ENCODE measurements at regions not wholly inside any gene's neighbourhood (a gene's known extent, or its start where the extent isn't known, plus 50 kb on each side); places are given as distances from the start of the nearest gene placed in this dataset.

DNA sequence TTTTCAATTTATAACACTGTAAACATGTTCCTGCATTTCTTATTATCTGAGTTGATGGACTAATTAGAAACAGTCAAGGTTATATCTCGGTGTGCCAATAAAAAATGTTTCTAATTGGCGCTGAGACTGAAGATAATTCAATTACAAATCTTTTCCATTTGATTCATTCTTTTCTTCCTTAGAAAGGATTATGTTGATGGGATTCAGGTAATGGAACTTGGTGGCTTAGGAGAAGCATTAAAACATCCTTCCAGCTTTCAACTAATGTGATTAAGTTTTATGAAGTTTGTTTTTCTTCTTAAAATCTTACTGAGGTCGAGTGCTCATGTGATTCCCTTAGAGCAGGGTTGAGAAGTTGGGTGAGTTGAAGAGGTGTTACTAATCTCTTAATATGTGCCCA is 1015.3 kb downstream of the NR2F1-AS1 start:
- WGBS (ENCODE audit: insufficient coverage, insufficient replicate concordance, low lambda C conversion rate, missing lambda C conversion rate) = 9% methylated on average over 3 of the region's 3 CpGs
- SMC1A ChIA-PET (ENCODE audit: uncharacterized antibody, unreplicated experiment) = no interaction called here
- Histone ChIP-seq H3K27me3 (replicated peaks in 1 of 2; ENCODE audit: control insufficient read depth in 2 of 2, insufficient read depth in 2 of 2, low read length in 1 of 2) (no peaks in the 10 kb centered on the region), H4K20me1 (ENCODE audit: control insufficient read depth, insufficient read depth) (no peaks in the 10 kb centered on the region), H3K9ac (ENCODE audit: control insufficient read depth, insufficient read depth, low read length) (no peak overlapping the region), H3K9me3 (replicated peaks; ENCODE audit: control insufficient read depth, insufficient read depth, low read length) (no peaks in the 10 kb centered on the region), H3K4me1 (ENCODE audit: control insufficient read depth, insufficient read depth, low read length) (no peaks in the 10 kb centered on the region), H3K27ac (ENCODE audit: control insufficient read depth, insufficient read depth) (no peak overlapping the region), H3K4me2 (ENCODE audit: control insufficient read depth, insufficient read depth) (no peak overlapping the region), H3K4me3 (no peak overlapping the region), H3K36me3 (ENCODE audit: control insufficient read depth in 2 of 2, insufficient read depth in 2 of 2, low read length in 1 of 2) (no peaks in the 10 kb centered on the region), H3K79me2 (ENCODE audit: control insufficient read depth, insufficient read depth, low read length) (no peaks in the 10 kb centered on the region), H2AFZ (ENCODE audit: control insufficient read depth, low read depth, low read length) (no peak overlapping the region)
- FAIRE-seq = no peak
- CTCF ChIA-PET = no interaction called here
- DNase-seq (ENCODE audit: low read depth, low spot score) = no peak
- no TSS peak for BruUV-seq (replicated peaks)
- TF ChIP-seq RCOR1 (conservative IDR thresholded peaks at IDR 0.05; ENCODE audit: low read depth, low read length) (no peak), TBL1XR1 (IDR thresholded peaks at IDR 0.05; ENCODE audit: low read depth, low read length) (no peak), NFYB (IDR thresholded peaks at IDR 0.05; ENCODE audit: insufficient read depth, low read depth, low read length) (no peak), ATF2 (IDR thresholded peaks at IDR 0.05; ENCODE audit: low read length) (no peak), TCF7 (IDR thresholded peaks at IDR 0.05; ENCODE audit: borderline replicate concordance) (no peak), NRF1 (conservative IDR thresholded peaks at IDR 0.05; ENCODE audit: low read depth, low read length) (no peak), IKZF1 (conservative IDR thresholded peaks at IDR 0.05) (no peak), HDAC6 (IDR thresholded peaks at IDR 0.05; ENCODE audit: unreplicated experiment) (no peak), HDAC2 (IDR thresholded peaks at IDR 0.05) (no peak), ESRRA (IDR thresholded peaks at IDR 0.05; ENCODE audit: low read length) (no peak), CREM (IDR thresholded peaks at IDR 0.05; ENCODE audit: low read depth) (no peak), LARP7 (IDR thresholded peaks at IDR 0.05) (no peak), JUNB (IDR thresholded peaks at IDR 0.05) (no peak), BMI1 (IDR thresholded peaks at IDR 0.05; ENCODE audit: borderline replicate concordance) (no peak), NFYA (IDR thresholded peaks at IDR 0.05; ENCODE audit: borderline replicate concordance, low read depth, low read length) (no peak), BCL11A (IDR thresholded peaks at IDR 0.05; ENCODE audit: low read depth, low read length) (no peak), SUZ12 (IDR thresholded peaks at IDR 0.05; ENCODE audit: unreplicated experiment) (no peak), SMARCA5 (IDR thresholded peaks at IDR 0.05) (no peak)
- TF ChIP-seq, protein P1, sequence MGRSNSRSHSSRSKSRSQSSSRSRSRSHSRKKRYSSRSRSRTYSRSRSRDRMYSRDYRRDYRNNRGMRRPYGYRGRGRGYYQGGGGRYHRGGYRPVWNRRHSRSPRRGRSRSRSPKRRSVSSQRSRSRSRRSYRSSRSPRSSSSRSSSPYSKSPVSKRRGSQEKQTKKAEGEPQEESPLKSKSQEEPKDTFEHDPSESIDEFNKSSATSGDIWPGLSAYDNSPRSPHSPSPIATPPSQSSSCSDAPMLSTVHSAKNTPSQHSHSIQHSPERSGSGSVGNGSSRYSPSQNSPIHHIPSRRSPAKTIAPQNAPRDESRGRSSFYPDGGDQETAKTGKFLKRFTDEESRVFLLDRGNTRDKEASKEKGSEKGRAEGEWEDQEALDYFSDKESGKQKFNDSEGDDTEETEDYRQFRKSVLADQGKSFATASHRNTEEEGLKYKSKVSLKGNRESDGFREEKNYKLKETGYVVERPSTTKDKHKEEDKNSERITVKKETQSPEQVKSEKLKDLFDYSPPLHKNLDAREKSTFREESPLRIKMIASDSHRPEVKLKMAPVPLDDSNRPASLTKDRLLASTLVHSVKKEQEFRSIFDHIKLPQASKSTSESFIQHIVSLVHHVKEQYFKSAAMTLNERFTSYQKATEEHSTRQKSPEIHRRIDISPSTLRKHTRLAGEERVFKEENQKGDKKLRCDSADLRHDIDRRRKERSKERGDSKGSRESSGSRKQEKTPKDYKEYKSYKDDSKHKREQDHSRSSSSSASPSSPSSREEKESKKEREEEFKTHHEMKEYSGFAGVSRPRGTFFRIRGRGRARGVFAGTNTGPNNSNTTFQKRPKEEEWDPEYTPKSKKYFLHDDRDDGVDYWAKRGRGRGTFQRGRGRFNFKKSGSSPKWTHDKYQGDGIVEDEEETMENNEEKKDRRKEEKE (IDR thresholded peaks at IDR 0.05) = no peak
- TF ChIP-seq, protein P2, sequence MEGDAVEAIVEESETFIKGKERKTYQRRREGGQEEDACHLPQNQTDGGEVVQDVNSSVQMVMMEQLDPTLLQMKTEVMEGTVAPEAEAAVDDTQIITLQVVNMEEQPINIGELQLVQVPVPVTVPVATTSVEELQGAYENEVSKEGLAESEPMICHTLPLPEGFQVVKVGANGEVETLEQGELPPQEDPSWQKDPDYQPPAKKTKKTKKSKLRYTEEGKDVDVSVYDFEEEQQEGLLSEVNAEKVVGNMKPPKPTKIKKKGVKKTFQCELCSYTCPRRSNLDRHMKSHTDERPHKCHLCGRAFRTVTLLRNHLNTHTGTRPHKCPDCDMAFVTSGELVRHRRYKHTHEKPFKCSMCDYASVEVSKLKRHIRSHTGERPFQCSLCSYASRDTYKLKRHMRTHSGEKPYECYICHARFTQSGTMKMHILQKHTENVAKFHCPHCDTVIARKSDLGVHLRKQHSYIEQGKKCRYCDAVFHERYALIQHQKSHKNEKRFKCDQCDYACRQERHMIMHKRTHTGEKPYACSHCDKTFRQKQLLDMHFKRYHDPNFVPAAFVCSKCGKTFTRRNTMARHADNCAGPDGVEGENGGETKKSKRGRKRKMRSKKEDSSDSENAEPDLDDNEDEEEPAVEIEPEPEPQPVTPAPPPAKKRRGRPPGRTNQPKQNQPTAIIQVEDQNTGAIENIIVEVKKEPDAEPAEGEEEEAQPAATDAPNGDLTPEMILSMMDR (IDR thresholded peaks at IDR 0.05 in 2 of 3, conservative IDR thresholded peaks at IDR 0.05 in 1 of 3; ENCODE audit: control insufficient read depth in 2 of 3, extremely low read depth in 1 of 3, insufficient read depth in 1 of 3, low read depth in 3 of 3, low read length in 3 of 3) = no peak
- RAD21 ChIA-PET (ENCODE audit: unreplicated experiment) = no interaction called here
- in situ Hi-C loops (cut with MboI) = no loop called here
- intact Hi-C loops (cut with micrococcal nuclease; ENCODE audit: unreplicated experiment) = no loop called here
- POLR2A ChIA-PET = no interaction called here
- ATAC-seq = no peak

Data from GM12878 (cell line).